HUES64 (cell line): ENCODE measurements at regions not wholly inside any gene's neighbourhood (a gene's known extent, or its start where the extent isn't known, plus 50 kb on each side); places are given as distances from the start of the nearest gene placed in this dataset.

Experiments used
- H3K27ac ChIP-seq: 2 replicates; pipeline ENCODE4 v1.7.0; 2013; ENCODE audit warnings: low read depth, low read length, inconsistent platforms
- H3K27me3 ChIP-seq: 2 replicates; pipeline ENCODE4 v1.6.1; 2013; ENCODE audit warnings: mild to moderate bottlenecking, low read length; ENCODE audit not compliant: insufficient read depth
- H3K36me3 ChIP-seq: 2 replicates; pipeline ENCODE4 v1.6.1; 2013; ENCODE audit warnings: mild to moderate bottlenecking, low read length; ENCODE audit not compliant: insufficient read depth
- H3K4me1 ChIP-seq: 2 replicates; pipeline ENCODE4 v1.6.1; 2013; ENCODE audit warnings: mild to moderate bottlenecking, low read length, moderate library complexity; ENCODE audit not compliant: insufficient read depth
- H3K4me3 ChIP-seq: 2 replicates; pipeline ENCODE4 v1.5.1; 2013; ENCODE audit warnings: mild to moderate bottlenecking, low read length, moderate library complexity
- H3K9ac ChIP-seq: 2 replicates; pipeline ENCODE4 v1.6.1; 2013; ENCODE audit warnings: mild to moderate bottlenecking, low read depth, low read length
- H3K9me3 ChIP-seq: 2 replicates; pipeline ENCODE4 v1.6.1; 2013; ENCODE audit warnings: low read depth, low read length; ENCODE audit not compliant: insufficient read depth
- WGBS: fragments of 150-250, 120-280 bp; methylation state at CpG from one replicate; pipeline ENCODE4 v1.1.7; 2013; ENCODE audit warnings: missing lambda C conversion rate; 5-methylcytosine and 5-hydroxymethylcytosine counted together

- peaks cover 25% of the 10 kb centered on the region for H3K4me1 ChIP-seq
- H3K9me3 ChIP-seq: no peaks in the 10 kb centered on the region
- 96% methylated on average over 8 of the region's 8 CpGs for WGBS
- no peak overlapping the region for H3K9ac ChIP-seq
- H3K4me3 ChIP-seq: no peak overlapping the region
- no peak overlapping the region for H3K27ac ChIP-seq
- H3K27me3 ChIP-seq: no peaks in the 10 kb centered on the region
- H3K36me3 ChIP-seq: no peaks in the 10 kb centered on the region
Measured at GRCh38 chr16:47861999-47862398, 293.8 kb downstream of the ABCC12 start.

- H3K27me3 ChIP-seq: no peaks in the 10 kb centered on the region
- H3K9ac ChIP-seq: no peak overlapping the region
- H3K4me1 ChIP-seq: no peaks in the 10 kb centered on the region
- no peak overlapping the region for H3K4me3 ChIP-seq
- no peaks in the 10 kb centered on the region for H3K36me3 ChIP-seq
- no peak overlapping the region for H3K27ac ChIP-seq
- no peaks in the 10 kb centered on the region for H3K9me3 ChIP-seq
- WGBS: 87% methylated on average over 9 of the region's 9 CpGs
Measured at GRCh38 chr16:47858333-47858982, 297.3 kb downstream of the ABCC12 start.

- Histone ChIP-seq H3K27me3 (0 out of 2 replicates have a peak, but pooled peaks cover 3% of the 10 kb centered on the region), H3K27ac (no peak overlapping the region), H3K9me3 (no peaks in the 10 kb centered on the region), H3K4me3 (no peak overlapping the region), H3K36me3 (no peaks in the 10 kb centered on the region), H3K4me1 (no peaks in the 10 kb centered on the region), H3K9ac (no peak overlapping the region)
- 90% methylated on average over 3 of the region's 3 CpGs for WGBS
Measured at GRCh38 chr16:47855431-47855830, 300.4 kb downstream of the ABCC12 start.

- Histone ChIP-seq H3K27ac (no peak overlapping the region), H3K27me3 (0 out of 2 replicates have a peak, but pooled peaks cover 9% of the 10 kb centered on the region), H3K36me3 (no peaks in the 10 kb centered on the region), H3K9ac (no peak overlapping the region), H3K4me3 (no peak overlapping the region), H3K9me3 (no peaks in the 10 kb centered on the region), H3K4me1 (0 out of 2 replicates have a peak, but pooled peaks cover under 1% of the 10 kb centered on the region)
- WGBS: 92% methylated on average over 2 of the region's 2 CpGs
Measured at GRCh38 chr16:47854737-47855136, 301.1 kb downstream of the ABCC12 start.

GRCh38 chr16:47852991-47853390 lies 302.8 kb downstream of the ABCC12 start:
- H3K4me1 ChIP-seq: peaks cover 18% of the 10 kb centered on the region
- 0 out of 2 replicates have a peak, but pooled peaks cover 15% of the 10 kb centered on the region for H3K27me3 ChIP-seq
- no peak overlapping the region for H3K4me3 ChIP-seq
- no peak overlapping the region for H3K27ac ChIP-seq
- H3K36me3 ChIP-seq: no peaks in the 10 kb centered on the region
- H3K9ac ChIP-seq: no peak overlapping the region
- WGBS: 90% methylated on average over 5 of the region's 6 CpGs
- no peaks in the 10 kb centered on the region for H3K9me3 ChIP-seq

- no peak overlapping the region for H3K27ac ChIP-seq
- H3K9me3 ChIP-seq: no peaks in the 10 kb centered on the region
- H3K27me3 ChIP-seq: peaks cover 20% of the 10 kb centered on the region; the same call in 1 of the 2 replicates
- peaks cover 36% of the 10 kb centered on the region for H3K4me1 ChIP-seq
- no peak overlapping the region for H3K9ac ChIP-seq
- no peak overlapping the region for H3K4me3 ChIP-seq
- H3K36me3 ChIP-seq: no peaks in the 10 kb centered on the region
- 81% methylated on average over 8 of the region's 8 CpGs for WGBS
Measured at GRCh38 chr16:47851146-47851545, 304.6 kb downstream of the ABCC12 start.

- no peak overlapping the region for H3K27ac ChIP-seq
- WGBS: 91% methylated on average over 5 of the region's 5 CpGs
- peaks cover 20% of the 10 kb centered on the region; the same call in 1 of the 2 replicates for H3K27me3 ChIP-seq
- no peak overlapping the region for H3K4me3 ChIP-seq
- H3K9me3 ChIP-seq: no peaks in the 10 kb centered on the region
- no peaks in the 10 kb centered on the region for H3K36me3 ChIP-seq
- H3K4me1 ChIP-seq: peaks cover 36% of the 10 kb centered on the region
- H3K9ac ChIP-seq: no peak overlapping the region
Measured at GRCh38 chr16:47849736-47850135, 306.1 kb downstream of the ABCC12 start.

- peaks cover 20% of the 10 kb centered on the region; the same call in 1 of the 2 replicates for H3K27me3 ChIP-seq
- H3K9ac ChIP-seq: no peak overlapping the region
- peaks cover 36% of the 10 kb centered on the region for H3K4me1 ChIP-seq
- WGBS: 30% methylated on average over 5 of the region's 5 CpGs
- H3K9me3 ChIP-seq: no peaks in the 10 kb centered on the region
- H3K4me3 ChIP-seq: no peak overlapping the region
- H3K36me3 ChIP-seq: no peaks in the 10 kb centered on the region
- H3K27ac ChIP-seq: no peak overlapping the region; the same call in 1 of the 2 replicates
Measured at GRCh38 chr16:47848421-47849109, 307.2 kb downstream of the ABCC12 start.

GRCh38 chr16:47847220-47847970 lies 308.4 kb downstream of the ABCC12 start:
- Histone ChIP-seq H3K9me3 (no peaks in the 10 kb centered on the region), H3K4me3 (no peak overlapping the region), H3K9ac (no peak overlapping the region), H3K27me3 (peaks cover 20% of the 10 kb centered on the region; the same call in 1 of the 2 replicates), H3K36me3 (no peaks in the 10 kb centered on the region), H3K4me1 (peaks cover 36% of the 10 kb centered on the region), H3K27ac (no peak overlapping the region)
- 79% methylated on average over 6 of the region's 6 CpGs for WGBS

- Histone ChIP-seq H3K4me1 (no peaks in the 10 kb centered on the region), H3K27me3 (no peaks in the 10 kb centered on the region), H3K27ac (no peak overlapping the region), H3K36me3 (no peaks in the 10 kb centered on the region), H3K9ac (no peak overlapping the region), H3K9me3 (peaks cover 30% of the 10 kb centered on the region; the same call in 1 of the 2 replicates), H3K4me3 (no peak overlapping the region)
- WGBS: 85% methylated on average over 1 of the region's 2 CpGs
Measured at GRCh38 chr16:47834485-47835024, 321.2 kb downstream of the ABCC12 start.

- Histone ChIP-seq H3K4me3 (no peak overlapping the region), H3K27ac (no peak overlapping the region), H3K27me3 (no peaks in the 10 kb centered on the region), H3K9ac (no peak overlapping the region), H3K36me3 (no peaks in the 10 kb centered on the region), H3K9me3 (peaks cover 33% of the 10 kb centered on the region; the same call in 1 of the 2 replicates), H3K4me1 (no peaks in the 10 kb centered on the region)
- 86% methylated on average over 1 of the region's 1 CpG for WGBS
Measured at GRCh38 chr16:47833771-47834170, 322.0 kb downstream of the ABCC12 start.
